HEK293T (cell line): ENCODE measurements at regions not wholly inside any gene's neighbourhood (a gene's known extent, or its start where the extent isn't known, plus 50 kb on each side); places are given as distances from the start of the nearest gene placed in this dataset.

Source experiments
- ARNT ChIP-seq: fragments of 450-650 bp; IDR thresholded peaks from 2 replicates; pipeline ENCODE4 v1.6.1; 2017; ENCODE audit warnings: mild to moderate bottlenecking
- BHLHE40 ChIP-seq: fragments of 450-650 bp; IDR thresholded peaks from 2 replicates; pipeline ENCODE4 v1.6.1; 2016; ENCODE audit warnings: mild to moderate bottlenecking, moderate library complexity, borderline replicate concordance
- CTBP1 ChIP-seq: fragments of 450-650 bp; IDR thresholded peaks from 2 replicates; pipeline ENCODE4 v1.6.1; 2016; ENCODE audit warnings: borderline replicate concordance
- ELF4 ChIP-seq: fragments of 450-650 bp; IDR thresholded peaks from 2 replicates; pipeline ENCODE4 v1.6.1; 2017; ENCODE audit warnings: antibody characterized with exemption
- FOXA1 ChIP-seq: fragments of 450-650 bp; IDR thresholded peaks from 2 replicates; pipeline ENCODE4 v1.6.1; 2016; ENCODE audit warnings: mild to moderate bottlenecking
- FOXK2 ChIP-seq: fragments of 450-650 bp; IDR thresholded peaks from 2 replicates; pipeline ENCODE4 v1.6.1; 2016; ENCODE audit warnings: mild to moderate bottlenecking
- FOXM1 ChIP-seq: fragments of 450-650 bp; IDR thresholded peaks from 2 replicates; pipeline ENCODE4 v1.6.1; 2017; ENCODE audit warnings: mild to moderate bottlenecking, borderline replicate concordance
- HDGF ChIP-seq: fragments of 450-650 bp; IDR thresholded peaks from 2 replicates; pipeline ENCODE4 v1.6.1; 2017; ENCODE audit warnings: antibody characterized with exemption, borderline replicate concordance
- L3MBTL2 ChIP-seq: fragments of 450-650 bp; conservative IDR thresholded peaks from 2 replicates; pipeline ENCODE4 v1.6.1; 2016; ENCODE audit warnings: mild to moderate bottlenecking
- LEF1 ChIP-seq: fragments of 450-650 bp; IDR thresholded peaks from 2 replicates; pipeline ENCODE4 v1.6.1; 2017; ENCODE audit warnings: mild to moderate bottlenecking, borderline replicate concordance
- SP1 ChIP-seq: fragments of 450-650 bp; IDR thresholded peaks from 2 replicates; pipeline ENCODE4 v1.6.1; 2017
- SUZ12 ChIP-seq: fragments of 450-650 bp; IDR thresholded peaks from 2 replicates; pipeline ENCODE4 v1.6.1; 2016; ENCODE audit warnings: mild to moderate bottlenecking
- TARDBP ChIP-seq: fragments of 450-650 bp; IDR thresholded peaks from 2 replicates; pipeline ENCODE4 v1.6.1; 2016

DNA sequence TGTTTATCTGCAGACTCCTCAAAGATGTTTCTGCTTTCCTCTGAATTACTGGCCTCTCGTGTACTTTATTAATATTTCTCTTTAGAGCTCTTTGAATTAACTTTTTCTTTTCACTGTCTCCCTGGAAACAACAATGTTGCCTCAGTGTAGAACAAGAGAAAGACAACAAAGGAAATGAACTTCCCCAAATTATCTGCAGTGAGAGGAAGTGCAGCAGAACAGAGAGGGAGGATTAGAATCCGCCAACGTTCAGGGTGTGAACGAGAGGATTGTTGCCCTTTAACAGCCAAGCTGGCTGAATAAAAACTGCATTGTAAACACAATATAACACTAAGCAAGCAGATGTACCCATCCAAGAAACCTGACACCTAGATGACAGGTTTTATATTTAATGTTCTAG, 375.9 kb downstream of the GALC start:
- TF ChIP-seq CTBP1, result no peak
- no peak for TF ChIP-seq FOXA1
- no peak for TF ChIP-seq L3MBTL2
- no peak for TF ChIP-seq SP1
- TF ChIP-seq HDGF, result no peak
- no peak for TF ChIP-seq ARNT
- no peak for TF ChIP-seq FOXM1
- TF ChIP-seq ELF4, result no peak
- TF ChIP-seq SUZ12, result no peak
- TF ChIP-seq FOXK2, result no peak
- TF ChIP-seq BHLHE40, result no peak
- no peak for TF ChIP-seq LEF1
- TF ChIP-seq TARDBP, result no peak
